H9 (cell line): ENCODE measurements at regions not wholly inside any gene's neighbourhood (a gene's known extent, or its start where the extent isn't known, plus 50 kb on each side); places are given as distances from the start of the nearest gene placed in this dataset.

ENCODE experiments used
- DNase-seq: peaks from one replicate; pipeline ENCODE4 v3.0.0-alpha.2; 2017
- H2AFZ ChIP-seq: one replicate; pipeline ENCODE4 v1.6.1; 2013; ENCODE audit warnings: mild to moderate bottlenecking, low read length, control low read depth, moderate library complexity
- H2AK5ac ChIP-seq: 2 replicates; pipeline ENCODE4 v1.6.1; 2013; ENCODE audit warnings: low read length, control low read depth, mixed read lengths; ENCODE audit not compliant: insufficient read length
- H2BK120ac ChIP-seq: one replicate; pipeline ENCODE4 v1.6.1; 2013; ENCODE audit warnings: low read depth, mild to moderate bottlenecking, low read length, control low read depth, inconsistent platforms; ENCODE audit not compliant: poor library complexity, severe bottlenecking
- H2BK12ac ChIP-seq: 2 replicates; pipeline ENCODE4 v1.6.1; 2013; ENCODE audit warnings: low read length, control low read depth, mixed read lengths, low read depth; ENCODE audit not compliant: insufficient read length
- H2BK15ac ChIP-seq: 2 replicates; pipeline ENCODE4 v1.6.1; 2013; ENCODE audit warnings: low read depth, low read length, control low read depth
- H2BK20ac ChIP-seq: one replicate; pipeline ENCODE4 v1.6.1; 2013; ENCODE audit warnings: low read depth, mild to moderate bottlenecking, low read length, control low read depth, inconsistent platforms; ENCODE audit not compliant: poor library complexity, severe bottlenecking
- H2BK5ac ChIP-seq: 2 replicates; pipeline ENCODE4 v1.6.1; 2013; ENCODE audit warnings: low read length, control low read depth, mixed read lengths; ENCODE audit not compliant: insufficient read length
- H3K14ac ChIP-seq: 2 replicates; pipeline ENCODE4 v1.6.1; 2013; ENCODE audit warnings: low read length, control low read depth; ENCODE audit not compliant: insufficient read depth
- H3K18ac ChIP-seq: 2 replicates; pipeline ENCODE4 v1.6.1; 2013; ENCODE audit warnings: low read depth, mild to moderate bottlenecking, mixed read lengths, low read length, control low read depth; ENCODE audit not compliant: insufficient read length
- H3K23ac ChIP-seq: 2 replicates; pipeline ENCODE4 v1.6.1; 2013; ENCODE audit warnings: low read length, control low read depth, mixed read lengths, low read depth; ENCODE audit not compliant: insufficient read length
- H3K23me2 ChIP-seq: 2 replicates; pipeline ENCODE4 v1.6.1; 2013; ENCODE audit warnings: low read depth, mild to moderate bottlenecking, mixed read lengths, low read length, control low read depth; ENCODE audit not compliant: insufficient read length, poor library complexity, severe bottlenecking
- H3K27ac ChIP-seq: 2 replicates; pipeline ENCODE4 v1.5.1; 2013; ENCODE audit warnings: low read length, control low read depth, mixed read lengths, low read depth; ENCODE audit not compliant: insufficient read length
- H3K27me3 ChIP-seq: 2 replicates; pipeline ENCODE4 v1.6.1; 2013; ENCODE audit warnings: low read length, control low read depth, inconsistent platforms; ENCODE audit not compliant: insufficient read depth
- H3K4ac ChIP-seq: 2 replicates; pipeline ENCODE4 v1.6.1; 2013; ENCODE audit warnings: low read depth, mild to moderate bottlenecking, control low read depth, inconsistent platforms, low read length, moderate library complexity
- H3K4me1 ChIP-seq: 2 replicates; pipeline ENCODE4 v1.6.1; 2013; ENCODE audit warnings: low read length, control low read depth, inconsistent platforms; ENCODE audit not compliant: insufficient read depth
- H3K4me2 ChIP-seq: 2 replicates; pipeline ENCODE4 v1.6.1; 2013; ENCODE audit warnings: low read length, control low read depth, mixed read lengths; ENCODE audit not compliant: insufficient read length, insufficient read depth
- H3K56ac ChIP-seq: 2 replicates; pipeline ENCODE4 v1.6.1; 2013; ENCODE audit warnings: low read depth, mild to moderate bottlenecking, mixed read lengths, low read length, control low read depth; ENCODE audit not compliant: insufficient read length
- H3K79me1 ChIP-seq: 2 replicates; pipeline ENCODE4 v1.6.1; 2013; ENCODE audit warnings: low read depth, mild to moderate bottlenecking, moderate library complexity, low read length, control low read depth, inconsistent platforms; ENCODE audit not compliant: insufficient read depth, poor library complexity, severe bottlenecking
- H3K79me2 ChIP-seq: 2 replicates; pipeline ENCODE4 v1.6.1; 2013; ENCODE audit warnings: low read length, control low read depth, inconsistent platforms; ENCODE audit not compliant: insufficient read depth
- H3K9ac ChIP-seq: 2 replicates; pipeline ENCODE4 v1.6.1; 2013; ENCODE audit warnings: low read length, control low read depth, mixed read lengths; ENCODE audit not compliant: insufficient read length; ENCODE audit errors: extremely low read depth
- H3K9me3 ChIP-seq: one replicate; pipeline ENCODE4 v1.6.1; 2013; ENCODE audit warnings: low read depth, low read length, inconsistent platforms; ENCODE audit not compliant: control insufficient read depth
- H3T11ph ChIP-seq: one replicate; pipeline ENCODE4 v1.6.1; 2013; ENCODE audit warnings: mild to moderate bottlenecking, low read length, control low read depth, inconsistent platforms
- H4K20me1 ChIP-seq: one replicate; pipeline ENCODE4 v1.6.1; 2013; ENCODE audit not compliant: control insufficient read depth, insufficient read length, insufficient read depth
- H4K5ac ChIP-seq: 2 replicates; pipeline ENCODE4 v1.6.1; 2013; ENCODE audit warnings: low read depth, mild to moderate bottlenecking, mixed read lengths, low read length, control low read depth; ENCODE audit not compliant: insufficient read length
- H4K8ac ChIP-seq: replicated peaks from 2 replicates; pipeline ENCODE4 v1.6.1; 2013; ENCODE audit warnings: low read length, control low read depth, mixed read lengths, low read depth; ENCODE audit not compliant: insufficient read length
- H4K91ac ChIP-seq: 2 replicates; pipeline ENCODE4 v1.6.1; 2013; ENCODE audit warnings: low read depth, mild to moderate bottlenecking, moderate library complexity, mixed read lengths, low read length, control low read depth; ENCODE audit not compliant: insufficient read length
- H3K27ac Mint-ChIP-seq, 3 experiments: 2 replicates in 2 of 3; 3 replicates in 1 of 3; pipeline ENCODE4 v1.8.0; 2020 to 2021; ENCODE audit warnings: mixed read lengths in 3 of 3, mild to moderate bottlenecking in 1 of 3, moderate library complexity in 1 of 3
- H3K27me3 Mint-ChIP-seq: 2 replicates; pipeline ENCODE4 v1.8.0; 2021; ENCODE audit warnings: low read depth, mild to moderate bottlenecking, moderate library complexity, mixed read lengths
- H3K36me3 Mint-ChIP-seq, 3 experiments: 2 replicates in 2 of 3; 3 replicates in 1 of 3; pipeline ENCODE4 v1.8.0; 2020 to 2021; ENCODE audit warnings: low read depth in 3 of 3, mixed read lengths in 3 of 3; ENCODE audit not compliant: insufficient read depth in 1 of 3
- H3K4me1 Mint-ChIP-seq, 2 experiments: 2 replicates each; pipeline ENCODE4 v1.8.0; 2020; ENCODE audit warnings: mixed read lengths in 2 of 2
- H3K4me3 Mint-ChIP-seq, 2 experiments: 2 replicates in 1 of 2; 3 replicates in 1 of 2; pipeline ENCODE4 v1.8.0; 2020 to 2021; ENCODE audit warnings: mild to moderate bottlenecking in 2 of 2, mixed read lengths in 2 of 2, moderate library complexity in 1 of 2
- H3K9me3 Mint-ChIP-seq, 2 experiments: 2 replicates in 1 of 2; 3 replicates in 1 of 2; pipeline ENCODE4 v1.8.0; 2020; ENCODE audit warnings: mild to moderate bottlenecking in 2 of 2, mixed read lengths in 2 of 2, moderate library complexity in 1 of 2
- WGBS: extraction: QIAGEN DNeasy Blood & Tissue Kit; methylation state at CpG from one replicate; pipeline ENCODE4 v1.1.7; 2013; ENCODE audit warnings: missing lambda C conversion rate, low lambda C conversion rate, mixed read lengths; ENCODE audit not compliant: insufficient read length; ENCODE audit errors: extremely low coverage; 5-methylcytosine and 5-hydroxymethylcytosine counted together
- TF ChIP-seq, protein P1 (sequence below): fragments of 200-600 bp; sonication (generic); conservative IDR thresholded peaks from 3 replicates; pipeline ENCODE4 v1.8.0; 2021; ENCODE audit warnings: antibody characterized with exemption, mild to moderate bottlenecking

GRCh38 chr14:73784988-73785313 is 66.7 kb upstream of the PTGR2 start:
- H4K91ac ChIP-seq: no peak overlapping the region
- Mint-ChIP-seq H3K27me3 (peaks cover 94% of the 10 kb centered on the region), H3K4me3 (peak overlapping the region in 1 of 2 experiments; percentile 91; a peak in 3 of 5 replicates), H3K36me3 (no peaks in the 10 kb centered on the region), H3K27ac (no peak overlapping the region), H3K4me1 (peaks cover 38 to 45% of the 10 kb centered on the region in 2 experiments), H3K9me3 (no peaks in the 10 kb centered on the region; a peak in 1 of 5 replicates)
- H3K56ac ChIP-seq: no peak overlapping the region
- no peak overlapping the region for H2BK120ac ChIP-seq
- TF ChIP-seq, protein P1, sequence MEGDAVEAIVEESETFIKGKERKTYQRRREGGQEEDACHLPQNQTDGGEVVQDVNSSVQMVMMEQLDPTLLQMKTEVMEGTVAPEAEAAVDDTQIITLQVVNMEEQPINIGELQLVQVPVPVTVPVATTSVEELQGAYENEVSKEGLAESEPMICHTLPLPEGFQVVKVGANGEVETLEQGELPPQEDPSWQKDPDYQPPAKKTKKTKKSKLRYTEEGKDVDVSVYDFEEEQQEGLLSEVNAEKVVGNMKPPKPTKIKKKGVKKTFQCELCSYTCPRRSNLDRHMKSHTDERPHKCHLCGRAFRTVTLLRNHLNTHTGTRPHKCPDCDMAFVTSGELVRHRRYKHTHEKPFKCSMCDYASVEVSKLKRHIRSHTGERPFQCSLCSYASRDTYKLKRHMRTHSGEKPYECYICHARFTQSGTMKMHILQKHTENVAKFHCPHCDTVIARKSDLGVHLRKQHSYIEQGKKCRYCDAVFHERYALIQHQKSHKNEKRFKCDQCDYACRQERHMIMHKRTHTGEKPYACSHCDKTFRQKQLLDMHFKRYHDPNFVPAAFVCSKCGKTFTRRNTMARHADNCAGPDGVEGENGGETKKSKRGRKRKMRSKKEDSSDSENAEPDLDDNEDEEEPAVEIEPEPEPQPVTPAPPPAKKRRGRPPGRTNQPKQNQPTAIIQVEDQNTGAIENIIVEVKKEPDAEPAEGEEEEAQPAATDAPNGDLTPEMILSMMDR: no peak
- DNase-seq: peak; percentile 19
- H3K27me3 ChIP-seq: peaks cover 21% of the 10 kb centered on the region; the same call in 1 of the 2 replicates
- no peak overlapping the region for H3K27ac ChIP-seq
- H3K79me1 ChIP-seq: no peaks in the 10 kb centered on the region
- H4K5ac ChIP-seq: no peak overlapping the region
- H2BK5ac ChIP-seq: no peak overlapping the region
- no peak overlapping the region for H3K9ac ChIP-seq
- no peak overlapping the region for H4K8ac ChIP-seq
- H3K79me2 ChIP-seq: no peaks in the 10 kb centered on the region
- H2BK15ac ChIP-seq: no peak overlapping the region
- no peak overlapping the region for H3T11ph ChIP-seq
- H3K18ac ChIP-seq: no peak overlapping the region
- peak overlapping the region; percentile 79 for H3K4me2 ChIP-seq
- WGBS: no CpG with 5 or more reads among the region's 4 CpGs
- no peak overlapping the region for H2AK5ac ChIP-seq
- H3K23me2 ChIP-seq: peaks cover 19% of the 10 kb centered on the region
- H2BK12ac ChIP-seq: no peak overlapping the region
- no peak overlapping the region for H3K14ac ChIP-seq
- H3K23ac ChIP-seq: no peak overlapping the region
- H3K9me3 ChIP-seq: no peaks in the 10 kb centered on the region
- peaks cover 3% of the 10 kb centered on the region; the same call in 1 of the 2 replicates for H3K4me1 ChIP-seq
- H2AFZ ChIP-seq: no peak overlapping the region
- H2BK20ac ChIP-seq: no peak overlapping the region
- no peaks in the 10 kb centered on the region for H4K20me1 ChIP-seq
- no peak overlapping the region for H3K4ac ChIP-seq
